ENCODE measurements at regions not wholly inside any gene's neighbourhood (a gene's known extent, or its start where the extent isn't known, plus 50 kb on each side); places are given as distances from the start of the nearest gene placed in this dataset.

- no peak overlapping the region for H3K4me3 ChIP-seq (ENCODE audit: low read depth, low read length)
- no peak for TF ChIP-seq CTCF (IDR thresholded peaks at IDR 0.05; ENCODE audit: low read depth, low read length)
Measured at GRCh38 chr12:17370621-17371020, 719.4 kb downstream of the RERGL start.

- no peak for TF ChIP-seq CTCF (IDR thresholded peaks at IDR 0.05; ENCODE audit: low read depth, low read length)
- no peak overlapping the region for H3K4me3 ChIP-seq (ENCODE audit: low read depth, low read length)
Measured at GRCh38 chr12:17369556-17369955, 720.4 kb downstream of the RERGL start.

GRCh38 chr12:17361224-17361623 is 728.8 kb downstream of the RERGL start:
- H3K4me3 ChIP-seq (ENCODE audit: low read depth, low read length), result no peak overlapping the region
- no peak for TF ChIP-seq CTCF (IDR thresholded peaks at IDR 0.05; ENCODE audit: low read depth, low read length)

GRCh38 chr12:17358835-17359234 is 731.2 kb downstream of the RERGL start:
- TF ChIP-seq CTCF (IDR thresholded peaks at IDR 0.05; ENCODE audit: low read depth, low read length), result no peak
- no peak overlapping the region for H3K4me3 ChIP-seq (ENCODE audit: low read depth, low read length)

- no peak for TF ChIP-seq CTCF (IDR thresholded peaks at IDR 0.05; ENCODE audit: low read depth, low read length)
Measured at GRCh38 chr12:17357396-17357795, 732.6 kb downstream of the RERGL start.

GRCh38 chr12:17352164-17352563 is 737.8 kb downstream of the RERGL start:
- H3K4me3 ChIP-seq (ENCODE audit: low read depth, low read length), result no peak overlapping the region
- no peak for TF ChIP-seq CTCF (IDR thresholded peaks at IDR 0.05; ENCODE audit: low read depth, low read length)

More at GRCh38 chr12:17357396-17357795, 732.6 kb downstream of the RERGL start:
- no peak overlapping the region for H3K4me3 ChIP-seq (ENCODE audit: low read depth, low read length)

GRCh38 chr12:17348311-17348710 is 741.7 kb downstream of the RERGL start:
- H3K4me3 ChIP-seq (ENCODE audit: low read depth, low read length), result no peak overlapping the region
- TF ChIP-seq CTCF (IDR thresholded peaks at IDR 0.05; ENCODE audit: low read depth, low read length), result no peak

All from WI38 (cell line).